ENCODE measurements at regions not wholly inside any gene's neighbourhood (a gene's known extent, or its start where the extent isn't known, plus 50 kb on each side); places are given as distances from the start of the nearest gene placed in this dataset.

DNA sequence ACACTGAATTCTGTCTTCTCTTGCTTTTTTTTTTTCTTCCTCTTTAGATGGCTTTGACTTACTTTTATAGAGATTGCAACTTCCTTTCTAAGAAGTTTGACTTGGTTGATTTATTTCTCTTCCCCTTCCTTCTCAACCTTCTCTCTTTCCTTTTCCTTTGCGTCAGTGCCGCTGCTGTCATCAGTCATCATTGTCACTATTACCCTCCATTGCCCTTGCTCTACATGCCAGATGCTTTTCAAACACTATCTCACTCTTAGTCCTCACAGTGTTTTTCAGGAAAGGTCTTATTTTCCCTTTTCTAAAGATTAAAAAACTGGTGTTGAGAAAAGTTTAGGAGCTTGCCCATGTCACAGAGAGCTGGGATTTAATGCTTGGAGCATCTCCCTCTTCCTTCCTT lies 74.7 kb upstream of the C11orf87 start:
- H3K36me3 ChIP-seq (ENCODE audit: insufficient read depth, low read length): no peaks in the 10 kb centered on the region
- H3K27ac ChIP-seq: no peak overlapping the region; the same call in 1 of the 2 replicates
- H3K4me3 ChIP-seq: no peak overlapping the region
- no peaks in the 10 kb centered on the region for H3K9me3 ChIP-seq (ENCODE audit: low read depth, low read length)
- no peak for TF ChIP-seq EZH2 (IDR thresholded peaks at IDR 0.05)
- TF ChIP-seq FOXP2 (optimal IDR thresholded peaks at IDR 0.05; ENCODE audit: control extremely low read depth, extremely low read length, insufficient read depth): no peak
- TF ChIP-seq POLR2AphosphoS5 (IDR thresholded peaks at IDR 0.05; ENCODE audit: borderline replicate concordance, low read depth, low read length): no peak
- H3K9ac ChIP-seq (ENCODE audit: insufficient read length): no peak overlapping the region
- DNase-seq (ENCODE audit: low read depth, low spot score): no peak

DNA sequence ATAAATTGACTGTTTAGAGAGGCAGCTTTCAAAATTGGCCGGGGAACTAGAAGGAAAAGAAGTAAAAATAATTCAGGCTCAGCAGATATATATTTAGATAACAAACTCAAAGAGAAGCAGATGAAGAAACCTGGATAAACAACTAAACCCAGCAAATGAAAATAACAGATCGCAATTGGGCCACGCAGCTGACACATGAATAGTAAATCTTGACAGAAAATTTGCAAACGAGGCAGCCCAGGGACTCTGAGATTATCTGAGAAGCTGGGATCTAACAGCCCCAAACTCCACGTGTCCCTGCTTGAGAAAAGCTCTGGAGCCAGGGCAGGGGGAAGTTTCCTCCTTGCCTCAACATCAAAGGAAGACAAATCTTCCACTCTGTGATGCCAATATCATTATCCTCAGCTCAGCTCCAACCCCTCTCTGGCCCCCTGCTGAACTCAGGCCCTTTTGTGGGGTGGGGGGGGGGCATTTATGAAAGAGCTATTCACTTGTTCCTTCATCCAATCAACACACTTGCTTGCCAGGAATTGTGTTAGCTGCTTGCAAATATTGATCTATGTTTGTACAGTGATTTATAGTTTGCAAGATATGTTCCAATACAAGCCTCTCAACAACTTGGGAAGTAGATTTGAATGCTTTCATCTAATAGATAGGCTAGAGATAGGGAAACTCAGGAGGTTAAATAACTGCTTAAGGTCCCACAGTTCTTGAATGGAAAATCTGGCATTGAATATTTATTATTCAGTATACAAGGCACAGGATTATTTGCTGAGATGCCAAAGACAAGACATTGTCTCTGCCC lies 72.5 kb upstream of the C11orf87 start:
- Histone ChIP-seq H3K4me3 (no peak overlapping the region), H3K9ac (ENCODE audit: insufficient read length) (no peak overlapping the region), H3K27ac (no peak overlapping the region), H3K9me3 (ENCODE audit: low read depth, low read length) (no peaks in the 10 kb centered on the region), H3K36me3 (ENCODE audit: insufficient read depth, low read length) (no peaks in the 10 kb centered on the region)
- no peak for DNase-seq (ENCODE audit: low read depth, low spot score)
- TF ChIP-seq EZH2 (IDR thresholded peaks at IDR 0.05): no peak
- no peak for TF ChIP-seq FOXP2 (optimal IDR thresholded peaks at IDR 0.05; ENCODE audit: control extremely low read depth, extremely low read length, insufficient read depth)
- TF ChIP-seq POLR2AphosphoS5 (IDR thresholded peaks at IDR 0.05; ENCODE audit: borderline replicate concordance, low read depth, low read length): no peak

DNA sequence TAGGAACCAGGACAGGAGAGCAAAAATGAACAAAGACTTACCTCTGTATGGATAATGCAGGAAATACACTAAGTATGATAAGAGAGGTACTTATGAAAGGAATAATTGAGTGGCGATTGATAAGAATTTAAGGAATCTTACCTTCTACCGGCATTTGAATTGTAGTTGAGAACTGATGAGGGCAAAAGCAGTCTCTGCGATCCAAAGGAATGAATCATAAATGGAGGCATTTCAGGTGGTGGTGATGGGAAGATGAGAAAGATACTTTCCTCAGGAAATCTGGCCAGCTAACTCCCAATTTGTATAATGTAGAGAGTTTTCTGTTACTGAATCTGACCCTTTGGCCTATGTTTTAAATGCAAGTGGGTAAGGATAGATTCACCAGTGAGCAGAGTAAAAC lies 71.9 kb upstream of the C11orf87 start:
- TF ChIP-seq EZH2 (IDR thresholded peaks at IDR 0.05) (no peak), FOXP2 (optimal IDR thresholded peaks at IDR 0.05; ENCODE audit: control extremely low read depth, extremely low read length, insufficient read depth) (no peak), POLR2AphosphoS5 (IDR thresholded peaks at IDR 0.05; ENCODE audit: borderline replicate concordance, low read depth, low read length) (no peak)
- no peaks in the 10 kb centered on the region for H3K36me3 ChIP-seq (ENCODE audit: insufficient read depth, low read length)
- H3K9me3 ChIP-seq (ENCODE audit: low read depth, low read length): no peaks in the 10 kb centered on the region
- no peak overlapping the region for H3K4me3 ChIP-seq
- no peak overlapping the region for H3K27ac ChIP-seq
- no peak for DNase-seq (ENCODE audit: low read depth, low spot score)
- no peak overlapping the region for H3K9ac ChIP-seq (ENCODE audit: insufficient read length)

DNA sequence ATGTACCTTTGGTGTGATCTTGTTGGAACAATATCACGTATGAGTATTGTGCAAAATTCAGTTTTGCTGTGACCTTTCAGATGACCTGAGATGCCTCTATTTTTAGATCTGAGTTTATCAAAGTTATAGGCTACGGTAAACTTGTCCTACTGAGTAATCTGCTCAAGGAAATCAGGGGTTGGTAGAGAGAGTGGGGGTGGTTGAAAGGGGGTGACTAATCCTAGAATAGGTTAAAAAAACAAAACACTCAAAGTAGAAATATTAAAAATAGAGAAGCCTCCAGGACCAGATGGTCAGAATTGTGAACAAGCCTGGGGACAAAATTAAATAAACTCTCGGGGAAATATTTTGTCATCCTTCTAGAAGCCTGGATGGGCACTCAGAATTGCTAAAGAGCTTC lies 59.9 kb upstream of the C11orf87 start:
- TF ChIP-seq POLR2AphosphoS5 (IDR thresholded peaks at IDR 0.05; ENCODE audit: borderline replicate concordance, low read depth, low read length): no peak
- no peak for TF ChIP-seq EZH2 (IDR thresholded peaks at IDR 0.05)
- TF ChIP-seq FOXP2 (optimal IDR thresholded peaks at IDR 0.05; ENCODE audit: control extremely low read depth, extremely low read length, insufficient read depth): no peak
- Histone ChIP-seq H3K36me3 (ENCODE audit: insufficient read depth, low read length) (no peaks in the 10 kb centered on the region), H3K27ac (no peak overlapping the region), H3K9ac (ENCODE audit: insufficient read length) (no peak overlapping the region), H3K9me3 (ENCODE audit: low read depth, low read length) (no peaks in the 10 kb centered on the region), H3K4me3 (no peak overlapping the region)
- no peak for DNase-seq (ENCODE audit: low read depth, low spot score)

DNA sequence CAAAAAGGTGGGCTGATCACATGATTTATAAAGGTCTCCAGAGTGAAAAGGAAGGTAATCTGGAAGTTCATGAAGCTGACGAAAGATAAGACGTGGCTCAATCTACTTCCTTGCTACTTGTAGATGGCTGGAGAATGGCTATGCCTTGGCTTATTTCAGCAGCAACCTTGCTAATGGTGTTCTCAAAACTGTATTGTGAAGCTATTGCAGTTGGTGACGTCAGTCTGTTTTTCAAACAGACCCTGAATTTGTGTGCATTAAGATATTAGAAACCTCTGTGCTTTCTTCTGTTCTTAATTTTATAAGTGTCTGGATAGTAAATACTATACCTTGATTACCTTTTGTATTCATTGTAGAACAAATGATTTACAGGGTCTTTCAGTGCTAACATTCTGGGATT lies 58.3 kb upstream of the C11orf87 start:
- no peaks in the 10 kb centered on the region for H3K9me3 ChIP-seq (ENCODE audit: low read depth, low read length)
- no peaks in the 10 kb centered on the region for H3K36me3 ChIP-seq (ENCODE audit: insufficient read depth, low read length)
- TF ChIP-seq POLR2AphosphoS5 (IDR thresholded peaks at IDR 0.05; ENCODE audit: borderline replicate concordance, low read depth, low read length) (no peak), EZH2 (IDR thresholded peaks at IDR 0.05) (no peak), FOXP2 (optimal IDR thresholded peaks at IDR 0.05; ENCODE audit: control extremely low read depth, extremely low read length, insufficient read depth) (no peak)

DNA sequence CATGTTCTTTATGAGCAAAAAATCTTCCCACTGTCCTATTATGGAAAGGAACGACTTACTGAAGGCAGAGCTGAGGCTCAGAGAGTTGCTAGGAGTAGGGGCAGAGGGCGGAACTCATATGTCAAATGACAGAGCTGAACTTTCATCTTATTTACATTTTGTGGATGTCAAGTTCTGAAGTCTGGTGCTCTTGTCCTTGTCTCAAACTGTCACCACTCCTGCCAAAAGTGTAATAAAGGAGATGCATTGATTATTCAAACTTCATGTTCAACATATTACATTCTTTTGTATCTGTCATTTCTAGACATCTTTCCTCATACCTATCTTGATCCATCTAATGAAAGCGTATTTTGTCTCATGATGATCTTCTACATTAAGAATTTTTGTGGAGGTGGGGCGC lies 57.1 kb upstream of the C11orf87 start:
- no peak for DNase-seq (ENCODE audit: low read depth, low spot score)
- Histone ChIP-seq H3K9me3 (ENCODE audit: low read depth, low read length) (no peaks in the 10 kb centered on the region), H3K36me3 (ENCODE audit: insufficient read depth, low read length) (no peaks in the 10 kb centered on the region), H3K4me3 (no peak overlapping the region), H3K27ac (no peak overlapping the region), H3K9ac (ENCODE audit: insufficient read length) (no peak overlapping the region)
- no peak for TF ChIP-seq FOXP2 (optimal IDR thresholded peaks at IDR 0.05; ENCODE audit: control extremely low read depth, extremely low read length, insufficient read depth)
- TF ChIP-seq POLR2AphosphoS5 (IDR thresholded peaks at IDR 0.05; ENCODE audit: borderline replicate concordance, low read depth, low read length): no peak
- no peak for TF ChIP-seq EZH2 (IDR thresholded peaks at IDR 0.05)

More for the DNA sequence above, 58.3 kb upstream of the C11orf87 start:
- Histone ChIP-seq H3K4me3 (no peak overlapping the region), H3K27ac (no peak overlapping the region), H3K9ac (ENCODE audit: insufficient read length) (no peak overlapping the region)
- no peak for DNase-seq (ENCODE audit: low read depth, low spot score)

DNA sequence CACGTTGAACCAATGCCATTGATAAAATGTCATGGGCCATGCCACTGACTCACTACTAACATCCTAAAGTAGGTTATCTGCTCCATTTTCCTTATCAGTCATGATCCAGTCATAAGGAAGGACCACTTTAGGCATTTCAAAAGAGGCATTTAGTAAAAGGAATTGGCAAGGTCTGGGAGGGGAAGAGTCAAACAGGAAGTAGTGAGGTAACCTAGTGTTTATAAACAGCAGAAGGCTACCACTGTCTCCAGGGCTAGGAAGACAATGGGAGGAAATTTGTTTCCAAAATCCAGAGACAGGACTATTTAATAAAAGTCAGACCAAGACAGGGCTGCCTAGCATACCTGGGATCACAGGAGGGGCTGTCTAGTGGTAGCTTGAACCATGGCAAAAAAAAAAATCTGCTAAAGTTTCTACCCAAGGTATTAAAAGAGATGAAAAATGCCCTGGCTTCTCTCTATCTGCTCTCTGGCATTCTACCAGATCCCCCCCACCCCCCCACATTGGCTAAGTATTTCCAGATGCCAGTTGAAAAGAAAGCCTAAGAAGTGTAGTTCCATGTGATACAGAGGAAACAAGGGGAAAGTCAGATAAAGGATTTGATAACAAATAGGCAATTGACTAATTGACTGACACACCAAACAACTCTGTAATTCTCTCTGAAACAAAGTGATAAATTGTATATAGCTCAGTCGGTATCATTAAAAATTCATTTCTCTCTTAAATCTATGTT lies 50.4 kb upstream of the C11orf87 start:
- no peak for TF ChIP-seq EZH2 (IDR thresholded peaks at IDR 0.05)
- no peak for TF ChIP-seq FOXP2 (optimal IDR thresholded peaks at IDR 0.05; ENCODE audit: control extremely low read depth, extremely low read length, insufficient read depth)
- H3K9ac ChIP-seq (ENCODE audit: insufficient read length): no peak overlapping the region
- H3K4me3 ChIP-seq: no peak overlapping the region
- no peaks in the 10 kb centered on the region for H3K36me3 ChIP-seq (ENCODE audit: insufficient read depth, low read length)
- no peak overlapping the region for H3K27ac ChIP-seq
- no peak for DNase-seq (ENCODE audit: low read depth, low spot score)
- no peaks in the 10 kb centered on the region for H3K9me3 ChIP-seq (ENCODE audit: low read depth, low read length)

Data from SK-N-MC (cell line).